ENCODE measurements at regions not wholly inside any gene's neighbourhood (a gene's known extent, or its start where the extent isn't known, plus 50 kb on each side); places are given as distances from the start of the nearest gene placed in this dataset.

GRCh38 chr14:71359823-71360222, 452.6 kb downstream of the PCNX1 start:
- no peak for DNase-seq (ENCODE audit: low read depth in 2 of 2, low spot score in 1 of 2)

DNA sequence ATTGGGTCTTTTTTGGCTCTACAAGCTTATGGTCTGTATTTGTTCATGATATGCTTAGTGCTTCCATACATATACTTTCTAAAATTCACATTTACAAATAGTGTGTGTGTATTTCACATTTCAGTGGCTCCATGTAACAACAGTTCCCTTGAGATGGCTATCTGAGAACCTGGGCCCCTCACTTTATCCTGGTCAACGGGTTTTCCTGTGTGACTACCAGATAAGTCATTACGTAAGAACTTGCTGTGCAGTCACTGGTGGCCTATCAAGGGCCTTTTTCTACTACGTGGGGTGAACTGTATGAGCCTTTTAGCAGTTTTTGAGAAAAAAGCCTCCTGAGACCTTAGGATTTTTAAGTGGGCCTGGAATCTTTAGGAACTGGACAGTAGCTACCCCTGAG, 454.1 kb downstream of the PCNX1 start:
- DNase-seq (ENCODE audit: low read depth in 2 of 2, low spot score in 1 of 2): no peak

DNA sequence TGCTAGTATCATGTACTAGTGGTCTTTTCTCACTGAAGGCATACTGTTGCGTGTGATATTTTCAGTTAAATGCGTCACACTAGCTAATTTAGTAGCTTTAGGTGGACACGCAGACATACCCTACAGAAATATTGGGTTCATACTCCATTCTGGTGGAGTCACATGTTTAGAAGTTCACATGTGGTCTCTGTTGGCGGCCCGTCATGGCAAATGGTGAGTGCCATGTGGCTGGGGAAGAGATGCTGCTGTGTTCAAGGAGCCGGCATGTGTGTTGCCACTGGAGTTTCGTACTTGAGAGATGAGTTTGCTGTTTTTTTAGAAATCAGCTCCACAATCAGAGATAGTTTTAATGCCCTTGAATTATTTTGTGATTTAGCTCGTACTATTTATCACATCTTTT, 454.6 kb downstream of the PCNX1 start:
- no peak for DNase-seq (ENCODE audit: low read depth in 2 of 2, low spot score in 1 of 2)

DNA sequence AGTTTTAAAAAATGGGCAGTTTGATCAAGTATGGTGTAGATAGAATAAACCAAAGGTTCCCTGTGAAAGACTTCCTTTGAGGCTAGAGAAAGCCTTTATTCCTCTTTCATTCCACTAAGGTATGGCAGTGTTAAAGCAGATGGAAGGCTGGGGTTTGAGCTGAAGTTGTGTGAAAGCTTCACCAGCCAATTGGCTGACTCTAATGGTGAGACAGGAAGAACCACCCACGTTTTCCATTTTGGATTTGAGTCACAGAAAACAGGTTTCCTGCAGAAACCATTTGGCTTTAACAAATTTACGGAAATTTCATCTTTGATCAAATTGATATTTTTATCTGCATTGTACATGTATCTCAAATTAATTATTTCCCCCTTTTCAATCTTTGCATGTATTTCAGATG, 455.0 kb downstream of the PCNX1 start:
- DNase-seq (ENCODE audit: low read depth in 2 of 2, low spot score in 1 of 2): no peak

DNA sequence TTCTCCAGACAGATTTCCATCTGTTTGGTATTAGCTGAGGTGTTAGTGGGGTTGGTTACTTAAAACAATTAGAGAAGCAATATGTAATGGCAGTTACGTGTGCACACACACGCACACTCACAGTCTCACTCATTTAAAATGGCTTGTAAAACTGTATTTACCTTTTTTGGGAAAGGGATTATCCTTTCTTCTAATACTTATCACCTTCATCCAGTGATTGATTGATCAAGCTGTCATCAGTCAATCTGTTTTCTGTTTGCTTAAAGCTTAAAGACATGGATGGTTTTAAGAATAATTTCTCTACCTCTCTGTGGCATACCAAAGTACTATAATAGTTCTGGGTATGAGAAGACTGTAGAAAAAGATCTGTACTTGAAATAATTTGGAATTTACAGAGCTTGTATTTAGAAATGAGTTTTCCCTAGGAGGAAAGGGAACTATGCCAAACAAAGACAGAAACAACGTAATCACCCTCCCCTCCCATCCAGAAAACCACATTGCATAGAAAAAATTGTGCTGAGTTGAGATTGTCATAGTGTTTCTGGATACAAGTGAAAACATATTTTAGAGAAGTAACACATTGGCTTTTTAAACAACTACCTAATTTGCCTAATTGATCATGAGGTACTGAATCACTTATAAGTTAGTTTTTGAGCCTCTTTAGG, 455.8 kb downstream of the PCNX1 start:
- DNase-seq (ENCODE audit: low read depth in 2 of 2, low spot score in 1 of 2): no peak

GRCh38 chr14:71363946-71364925, 457.0 kb downstream of the PCNX1 start:
- DNase-seq (ENCODE audit: low read depth in 2 of 2, low spot score in 1 of 2): no peak

GRCh38 chr14:71365361-71365760, 458.1 kb downstream of the PCNX1 start:
- no peak for DNase-seq (ENCODE audit: low read depth in 2 of 2, low spot score in 1 of 2)

DNA sequence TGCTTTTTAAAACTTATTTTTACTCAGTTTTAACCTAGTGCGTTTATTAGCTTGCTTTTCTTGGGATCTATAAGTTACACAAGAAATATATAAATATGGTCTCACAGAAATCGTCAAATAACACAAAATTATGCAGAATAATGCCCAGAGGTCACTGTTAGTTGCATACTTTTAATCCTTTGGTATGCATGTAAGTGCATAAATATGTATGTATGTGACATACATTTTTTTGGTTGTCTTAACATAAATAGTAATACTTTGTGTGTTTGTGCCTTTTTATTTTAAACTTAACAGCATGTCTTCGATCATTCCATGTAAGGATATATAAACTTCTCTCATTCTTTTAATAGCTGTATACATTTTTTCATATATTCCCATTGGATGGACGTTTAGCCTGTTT, 459.6 kb downstream of the PCNX1 start:
- no peak for DNase-seq (ENCODE audit: low read depth in 2 of 2, low spot score in 1 of 2)

GRCh38 chr14:71371711-71372396, 464.6 kb downstream of the PCNX1 start:
- no peak for DNase-seq (ENCODE audit: low read depth in 2 of 2, low spot score in 1 of 2)

- no peak for DNase-seq (ENCODE audit: low read depth in 2 of 2, low spot score in 1 of 2)
Measured at GRCh38 chr14:71372411-71372838, 465.2 kb downstream of the PCNX1 start.

GRCh38 chr14:71373773-71374172, 466.5 kb downstream of the PCNX1 start:
- no peak for DNase-seq (ENCODE audit: low read depth in 2 of 2, low spot score in 1 of 2)

DNA sequence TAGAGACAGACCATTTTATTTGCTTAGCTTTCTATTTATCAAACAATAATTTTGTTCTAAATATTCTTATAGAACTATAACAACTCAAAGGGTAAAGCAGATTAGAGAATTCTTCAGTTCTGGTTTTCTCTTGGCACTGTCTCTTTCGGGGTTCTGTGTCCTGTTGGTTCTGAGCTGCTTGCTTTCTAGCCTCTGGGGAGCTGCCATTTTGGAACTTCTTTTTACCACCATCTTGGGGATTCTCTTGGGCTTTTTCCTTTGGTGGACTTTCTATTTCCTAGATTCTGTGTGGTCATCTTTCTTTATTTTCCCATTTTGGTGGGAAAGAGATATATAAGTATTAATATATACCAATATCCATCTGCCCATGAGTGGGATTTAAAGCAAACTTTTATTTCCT, 467.7 kb downstream of the PCNX1 start:
- DNase-seq (ENCODE audit: low read depth in 2 of 2, low spot score in 1 of 2): no peak

- no peak for DNase-seq (ENCODE audit: low read depth in 2 of 2, low spot score in 1 of 2)
Measured at GRCh38 chr14:71377099-71377498, 469.8 kb downstream of the PCNX1 start.

- no peak for DNase-seq (ENCODE audit: low read depth in 2 of 2, low spot score in 1 of 2)
Measured at GRCh38 chr14:71380271-71380670, 473.0 kb downstream of the PCNX1 start.

GRCh38 chr14:71381814-71382213, 474.6 kb downstream of the PCNX1 start:
- no peak for DNase-seq (ENCODE audit: low read depth in 2 of 2, low spot score in 1 of 2)

- no peak for DNase-seq (ENCODE audit: low read depth in 2 of 2, low spot score in 1 of 2)
Measured at GRCh38 chr14:71382315-71382714, 475.1 kb downstream of the PCNX1 start.

- no peak for DNase-seq (ENCODE audit: low read depth in 2 of 2, low spot score in 1 of 2)
Measured at GRCh38 chr14:71383510-71383909, 476.3 kb downstream of the PCNX1 start.

DNA sequence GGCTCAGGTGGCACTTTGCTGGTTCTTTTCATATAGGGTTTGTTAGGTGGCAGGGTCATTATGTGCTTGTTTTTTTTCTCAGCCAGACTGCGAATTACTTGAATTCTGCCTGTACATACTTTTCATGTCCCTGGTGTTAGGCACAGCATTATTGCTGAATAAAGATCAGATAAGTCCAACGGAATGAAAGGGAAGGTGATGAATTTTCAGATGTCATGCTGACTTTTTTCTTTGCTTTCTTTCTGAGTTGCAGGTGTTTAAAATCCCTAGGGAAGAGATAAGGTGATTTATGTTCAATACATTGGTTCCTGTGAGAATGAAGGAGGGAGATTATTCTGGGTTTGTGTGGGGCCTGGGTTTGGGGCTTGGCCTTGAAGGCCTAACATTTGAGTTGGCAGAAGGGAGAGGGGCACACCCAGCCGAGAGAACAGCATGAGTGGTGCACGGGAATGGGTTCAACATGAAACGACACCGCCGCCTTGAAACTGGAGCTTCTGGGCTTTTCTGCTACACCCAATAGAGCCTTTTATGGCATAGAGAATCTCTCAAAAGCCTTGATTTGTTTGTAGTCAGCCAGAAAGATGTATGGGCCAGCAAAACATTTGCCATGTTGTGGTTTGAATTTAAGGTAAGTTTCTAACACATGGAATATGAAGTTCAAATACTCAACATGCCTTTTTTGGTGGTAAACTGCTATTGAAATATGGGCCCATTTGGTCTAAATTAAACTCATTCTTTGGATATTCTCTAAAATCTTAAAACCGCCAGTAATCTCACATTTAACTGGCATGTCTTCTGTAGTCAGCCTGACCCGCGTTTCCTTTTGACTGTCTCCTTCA, 477.0 kb downstream of the PCNX1 start:
- no peak for DNase-seq (ENCODE audit: low read depth in 2 of 2, low spot score in 1 of 2)

- DNase-seq (ENCODE audit: low read depth in 2 of 2, low spot score in 1 of 2): no peak
Measured at GRCh38 chr14:71387753-71388152, 480.5 kb downstream of the PCNX1 start.

DNA sequence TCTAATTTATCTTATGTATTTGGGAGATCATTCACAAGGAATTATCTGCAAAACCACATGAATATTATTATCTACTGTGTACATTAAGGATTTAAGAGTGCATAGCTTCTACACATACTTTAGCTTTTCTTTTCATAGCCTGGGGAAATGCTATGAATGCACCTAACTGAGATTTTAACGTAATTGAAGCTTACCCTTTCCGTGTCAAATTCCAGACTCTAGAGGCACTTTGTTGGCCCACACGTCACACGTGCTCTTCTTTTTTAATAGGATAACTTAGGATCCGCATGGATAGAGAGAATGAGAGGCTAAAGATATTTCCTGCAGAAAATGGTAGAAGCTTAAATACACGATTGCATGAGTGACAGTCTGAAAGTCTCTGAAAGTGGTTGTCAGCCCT, 481.1 kb downstream of the PCNX1 start:
- DNase-seq (ENCODE audit: low read depth in 2 of 2, low spot score in 1 of 2): no peak

- no peak for DNase-seq (ENCODE audit: low read depth in 2 of 2, low spot score in 1 of 2)
Measured at GRCh38 chr14:71388862-71389261, 481.6 kb downstream of the PCNX1 start.
